ENCODE measurements at regions not wholly inside any gene's neighbourhood (a gene's known extent, or its start where the extent isn't known, plus 50 kb on each side); places are given as distances from the start of the nearest gene placed in this dataset.
"Not testable (repeated sequence)": the region's sequence is repeated elsewhere in the genome, so short reads cannot be mapped to it uniquely, and the experiment has no call there.

GRCh38 chr6:126204598-126204997, 135.3 kb upstream of the CENPW start:
- DNase-seq (ENCODE audit: low spot score), result no peak

- no peak for DNase-seq (ENCODE audit: low spot score)
Observed at GRCh38 chr6:126206504-126207246, 133.2 kb upstream of the CENPW start.

GRCh38 chr6:126210398-126211075, 129.4 kb upstream of the CENPW start:
- no peak for DNase-seq (ENCODE audit: low spot score)

GRCh38 chr6:126217497-126217896, 122.4 kb upstream of the CENPW start:
- DNase-seq (ENCODE audit: low spot score), result no peak

GRCh38 chr6:126220901-126221300, 119.0 kb upstream of the CENPW start:
- not testable (repeated sequence) for DNase-seq (ENCODE audit: low spot score)

GRCh38 chr6:126227833-126228702, 111.8 kb upstream of the CENPW start:
- DNase-seq (ENCODE audit: low spot score), result no peak

- DNase-seq (ENCODE audit: low spot score), result no peak
Observed at GRCh38 chr6:126232671-126233070, 107.2 kb upstream of the CENPW start.

- DNase-seq (ENCODE audit: low spot score), result no peak
Observed at GRCh38 chr6:126233192-126233591, 106.7 kb upstream of the CENPW start.

- no peak for DNase-seq (ENCODE audit: low spot score)
Observed at GRCh38 chr6:126235363-126235762, 104.6 kb upstream of the CENPW start.

- no peak for DNase-seq (ENCODE audit: low spot score)
Observed at GRCh38 chr6:126245077-126245476, 94.8 kb upstream of the CENPW start.

GRCh38 chr6:126252154-126252553, 87.8 kb upstream of the CENPW start:
- DNase-seq (ENCODE audit: low spot score), result no peak

GRCh38 chr6:126253431-126253830, 86.5 kb upstream of the CENPW start:
- no peak for DNase-seq (ENCODE audit: low spot score)

- DNase-seq (ENCODE audit: low spot score), result no peak
Observed at GRCh38 chr6:126258150-126258549, 81.8 kb upstream of the CENPW start.

GRCh38 chr6:126261792-126262421, 78.0 kb upstream of the CENPW start:
- peak; percentile 23 for DNase-seq (ENCODE audit: low spot score)

GRCh38 chr6:126264265-126264664, 75.7 kb upstream of the CENPW start:
- DNase-seq (ENCODE audit: low spot score), result no peak

GRCh38 chr6:126266664-126267063, 73.3 kb upstream of the CENPW start:
- DNase-seq (ENCODE audit: low spot score), result no peak

GRCh38 chr6:126267626-126268025, 72.3 kb upstream of the CENPW start:
- no peak for DNase-seq (ENCODE audit: low spot score)

- peak; percentile 37 for DNase-seq (ENCODE audit: low spot score)
Observed at GRCh38 chr6:126268092-126268491, 71.8 kb upstream of the CENPW start.

GRCh38 chr6:126280287-126280686, 59.6 kb upstream of the CENPW start:
- no peak for DNase-seq (ENCODE audit: low spot score)

- no peak for DNase-seq (ENCODE audit: low spot score)
Observed at GRCh38 chr6:126285871-126286365, 54.0 kb upstream of the CENPW start.
